ENCODE measurements at regions not wholly inside any gene's neighbourhood (a gene's known extent, or its start where the extent isn't known, plus 50 kb on each side); places are given as distances from the start of the nearest gene placed in this dataset.

- in situ Hi-C loops (cut with HindIII; ENCODE audit: low pct_unique_long_range_greater_than_20kb, low sequenced_read_pairs): no loop called here
These were observed 353.0 kb upstream of the KLF12 start for GRCh38 chr13:74487091-74487722.

GRCh38 chr13:74485757-74486156, 351.6 kb upstream of the KLF12 start:
- in situ Hi-C loops (cut with HindIII; ENCODE audit: low pct_unique_long_range_greater_than_20kb, low sequenced_read_pairs): no loop called here
- no peak for DNase-seq (ENCODE audit: low read depth, low spot score)

More at GRCh38 chr13:74487091-74487722, 353.0 kb upstream of the KLF12 start:
- DNase-seq (ENCODE audit: low read depth, low spot score): no peak

- in situ Hi-C loops (cut with HindIII; ENCODE audit: low pct_unique_long_range_greater_than_20kb, low sequenced_read_pairs): no loop called here
- no peak for DNase-seq (ENCODE audit: low read depth, low spot score)
These were observed 344.9 kb upstream of the KLF12 start for GRCh38 chr13:74479124-74479523.

DNA sequence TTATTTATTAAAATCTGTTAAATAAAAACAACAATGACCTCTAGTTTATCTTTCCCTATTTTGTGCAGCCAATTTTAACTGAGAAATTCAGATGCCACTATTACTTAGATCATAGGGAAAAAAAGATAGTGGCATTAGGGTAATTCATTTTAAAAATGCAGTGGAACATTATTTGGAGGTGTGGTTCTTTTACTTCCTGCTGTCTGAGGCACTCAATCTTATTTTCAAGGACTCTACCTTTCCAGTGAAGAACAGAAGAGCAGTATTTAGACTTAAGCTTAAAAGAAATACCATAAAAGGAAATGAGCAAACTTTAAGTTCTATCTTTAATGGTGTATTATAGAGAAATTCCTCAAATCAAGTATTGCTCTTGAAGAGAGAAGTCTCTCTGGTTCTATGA, 342.6 kb upstream of the KLF12 start:
- no peak for DNase-seq (ENCODE audit: low read depth, low spot score)
- in situ Hi-C loops (cut with HindIII; ENCODE audit: low pct_unique_long_range_greater_than_20kb, low sequenced_read_pairs): no loop called here

- in situ Hi-C loops (cut with HindIII; ENCODE audit: low pct_unique_long_range_greater_than_20kb, low sequenced_read_pairs): no loop called here
These were observed 342.2 kb upstream of the KLF12 start for GRCh38 chr13:74476365-74476764.

GRCh38 chr13:74466864-74467263, 332.7 kb upstream of the KLF12 start:
- DNase-seq (ENCODE audit: low read depth, low spot score): no peak
- in situ Hi-C loops (cut with HindIII; ENCODE audit: low pct_unique_long_range_greater_than_20kb, low sequenced_read_pairs): no loop called here

More at GRCh38 chr13:74476365-74476764, 342.2 kb upstream of the KLF12 start:
- DNase-seq (ENCODE audit: low read depth, low spot score): no peak

- in situ Hi-C loops (cut with HindIII; ENCODE audit: low pct_unique_long_range_greater_than_20kb, low sequenced_read_pairs): no loop called here
- no peak for DNase-seq (ENCODE audit: low read depth, low spot score)
These were observed 331.8 kb upstream of the KLF12 start for GRCh38 chr13:74466020-74466419.

GRCh38 chr13:74465271-74465670, 331.1 kb upstream of the KLF12 start:
- in situ Hi-C loops (cut with HindIII; ENCODE audit: low pct_unique_long_range_greater_than_20kb, low sequenced_read_pairs): no loop called here
- no peak for DNase-seq (ENCODE audit: low read depth, low spot score)

GRCh38 chr13:74464670-74465069, 330.5 kb upstream of the KLF12 start:
- DNase-seq (ENCODE audit: low read depth, low spot score): no peak
- in situ Hi-C loops (cut with HindIII; ENCODE audit: low pct_unique_long_range_greater_than_20kb, low sequenced_read_pairs): no loop called here

- peak; percentile 62 for DNase-seq (ENCODE audit: low read depth, low spot score)
- in situ Hi-C loops (cut with HindIII; ENCODE audit: low pct_unique_long_range_greater_than_20kb, low sequenced_read_pairs): no loop called here
These were observed 326.8 kb upstream of the KLF12 start for GRCh38 chr13:74461011-74461410.

DNA sequence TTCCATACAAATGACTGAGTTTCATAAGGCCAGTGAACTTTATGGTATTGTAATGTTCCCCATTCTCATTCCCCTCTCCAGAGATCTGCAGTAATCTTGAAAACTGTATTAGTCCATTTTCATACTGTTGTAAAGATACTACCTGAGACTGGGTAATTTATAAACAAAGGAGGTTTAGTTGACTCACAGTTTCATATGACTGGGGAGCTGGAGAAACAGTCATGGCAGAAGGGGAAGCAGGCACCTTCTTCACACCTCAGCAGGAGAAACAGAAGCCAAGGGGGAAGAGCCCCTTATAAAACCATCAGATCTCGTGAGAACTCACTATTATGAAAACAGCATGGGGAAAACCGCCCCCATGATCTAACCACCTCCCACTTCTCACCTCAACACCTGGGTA, 318.7 kb upstream of the KLF12 start:
- DNase-seq (ENCODE audit: low read depth, low spot score): no peak
- in situ Hi-C loops (cut with HindIII; ENCODE audit: low pct_unique_long_range_greater_than_20kb, low sequenced_read_pairs): no loop called here

DNA sequence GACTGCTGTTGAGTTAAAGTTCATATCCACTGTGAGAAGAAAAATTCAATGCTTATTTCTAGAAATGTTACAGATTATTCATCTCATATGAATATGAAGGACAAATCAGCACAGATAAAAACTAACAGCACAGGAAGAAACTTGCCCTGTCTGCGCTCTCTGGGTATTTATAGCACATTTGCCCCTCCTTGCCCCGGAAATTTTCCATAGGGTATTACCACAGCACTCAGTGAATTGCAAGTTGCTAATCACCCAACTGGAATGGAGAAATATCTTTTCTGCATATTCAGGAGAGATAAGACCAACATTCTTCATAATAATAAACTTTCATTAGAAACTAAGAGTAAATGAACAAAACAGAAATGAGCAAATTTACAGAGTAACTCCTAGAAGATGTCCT, 318.0 kb upstream of the KLF12 start:
- no peak for DNase-seq (ENCODE audit: low read depth, low spot score)
- in situ Hi-C loops (cut with HindIII; ENCODE audit: low pct_unique_long_range_greater_than_20kb, low sequenced_read_pairs): no loop called here

GRCh38 chr13:74450964-74451363, 316.8 kb upstream of the KLF12 start:
- in situ Hi-C loops (cut with HindIII; ENCODE audit: low pct_unique_long_range_greater_than_20kb, low sequenced_read_pairs): no loop called here

GRCh38 chr13:74450525-74450845, 316.3 kb upstream of the KLF12 start:
- DNase-seq (ENCODE audit: low read depth, low spot score): no peak
- in situ Hi-C loops (cut with HindIII; ENCODE audit: low pct_unique_long_range_greater_than_20kb, low sequenced_read_pairs): no loop called here

More at GRCh38 chr13:74450964-74451363, 316.8 kb upstream of the KLF12 start:
- no peak for DNase-seq (ENCODE audit: low read depth, low spot score)

GRCh38 chr13:74449811-74450524, 315.8 kb upstream of the KLF12 start:
- no peak for DNase-seq (ENCODE audit: low read depth, low spot score)
- in situ Hi-C loops (cut with HindIII; ENCODE audit: low pct_unique_long_range_greater_than_20kb, low sequenced_read_pairs): no loop called here

DNA sequence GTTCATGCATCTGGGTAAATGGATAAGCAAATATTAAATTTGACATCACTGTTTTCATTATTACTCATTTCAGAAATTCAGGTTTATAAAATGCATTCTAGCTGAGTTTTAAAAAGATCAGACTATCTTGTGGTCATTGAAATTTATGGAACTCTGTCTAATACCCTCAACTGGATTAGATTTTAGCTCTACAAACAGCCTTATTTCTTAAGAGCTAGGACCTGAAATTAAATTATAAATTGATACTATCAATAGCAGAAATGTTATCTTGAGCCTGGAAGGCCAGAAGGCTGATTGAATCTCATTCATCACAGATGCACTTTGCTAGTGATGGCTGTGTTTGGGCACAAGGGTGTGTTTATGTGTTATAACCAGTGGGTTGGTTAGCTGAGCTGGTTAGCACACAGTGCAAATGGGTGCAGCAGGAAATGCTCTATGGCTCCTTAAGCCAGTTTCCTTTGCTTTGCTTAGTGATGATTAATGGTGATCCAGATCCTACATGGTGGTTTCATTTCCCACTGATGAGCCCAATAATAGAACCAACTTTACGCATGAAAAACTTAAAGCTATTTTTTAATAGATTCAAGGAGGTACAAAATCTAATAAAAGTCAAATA, 310.8 kb upstream of the KLF12 start:
- no peak for DNase-seq (ENCODE audit: low read depth, low spot score)
- in situ Hi-C loops (cut with HindIII; ENCODE audit: low pct_unique_long_range_greater_than_20kb, low sequenced_read_pairs): no loop called here

DNA sequence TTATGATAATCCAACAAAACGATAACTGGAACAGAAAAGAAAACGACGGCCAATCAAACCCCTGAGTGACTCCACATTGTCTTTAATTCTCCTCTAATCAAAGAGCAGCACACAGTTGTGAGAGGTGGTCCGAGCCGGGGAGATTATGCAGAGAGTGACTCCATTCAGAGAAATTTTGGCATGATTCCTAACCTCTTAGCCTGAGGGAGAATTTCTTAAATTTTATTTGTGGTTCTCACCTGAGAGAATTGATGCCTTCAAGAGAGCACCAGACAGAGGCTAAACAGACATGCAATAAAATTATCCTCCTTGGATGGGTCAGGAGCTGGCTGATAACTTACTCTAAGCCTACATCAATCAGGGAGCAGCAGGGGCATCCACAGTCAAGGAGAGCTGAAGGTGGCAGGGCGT, 310.0 kb upstream of the KLF12 start:
- in situ Hi-C loops (cut with HindIII; ENCODE audit: low pct_unique_long_range_greater_than_20kb, low sequenced_read_pairs): no loop called here
- DNase-seq (ENCODE audit: low read depth, low spot score): no peak

GRCh38 chr13:74443631-74444030, 309.4 kb upstream of the KLF12 start:
- DNase-seq (ENCODE audit: low read depth, low spot score): no peak
- in situ Hi-C loops (cut with HindIII; ENCODE audit: low pct_unique_long_range_greater_than_20kb, low sequenced_read_pairs): no loop called here

DNA sequence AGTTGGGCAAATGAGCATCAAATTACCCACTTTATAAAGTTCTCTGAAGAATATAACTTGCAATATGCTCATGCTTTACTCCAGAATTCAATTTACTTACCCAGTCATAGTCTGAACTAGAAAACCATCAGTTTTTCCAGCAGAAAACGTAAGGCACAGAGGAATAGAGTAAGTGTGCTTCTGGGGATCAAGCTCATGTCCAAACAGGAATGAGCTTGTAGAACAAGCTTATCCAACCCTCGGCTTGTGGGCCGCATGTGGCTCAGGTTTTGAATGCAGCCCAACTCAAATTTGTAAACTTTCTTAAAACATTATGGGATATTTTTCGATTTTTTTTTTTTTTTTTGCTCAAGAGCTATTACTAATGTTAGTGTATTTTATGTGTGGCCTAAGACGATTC, 308.5 kb upstream of the KLF12 start:
- no peak for DNase-seq (ENCODE audit: low read depth, low spot score)
- in situ Hi-C loops (cut with HindIII; ENCODE audit: low pct_unique_long_range_greater_than_20kb, low sequenced_read_pairs): no loop called here

All from SK-MEL-5 (cell line).